Liver (tissue), 8 donors: ENCODE measurements at regions not wholly inside any gene's neighbourhood (a gene's known extent, or its start where the extent isn't known, plus 50 kb on each side); places are given as distances from the start of the nearest gene placed in this dataset.

Experiments used
- DNase-seq: peaks from one replicate; pipeline ENCODE4 v3.0.0-alpha.2; 2017; ENCODE audit warnings: low spot score
- H3K27ac ChIP-seq, 2 donors: one replicate each; pipeline ENCODE4 v1.7.0; 2013; ENCODE audit warnings: inconsistent platforms in 2 of 2, low read length in 2 of 2, control low read depth in 1 of 2, low read depth in 1 of 2, mild to moderate bottlenecking in 1 of 2
- H3K27me3 ChIP-seq, 4 donors: one replicate each; pipeline versions ENCODE4 v1.6.1 to v1.7.0; 2013; ENCODE audit warnings: low read length in 3 of 4, inconsistent platforms in 1 of 4, mild to moderate bottlenecking in 1 of 4, moderate library complexity in 1 of 4; ENCODE audit not compliant: control insufficient read depth in 4 of 4, insufficient read depth in 4 of 4
- H3K36me3 ChIP-seq, 4 donors: one replicate each; pipeline versions ENCODE4 v1.6.1 to v1.7.0; 2013; ENCODE audit warnings: low read length in 3 of 4, mild to moderate bottlenecking in 3 of 4, low read depth in 1 of 4, moderate library complexity in 1 of 4; ENCODE audit not compliant: control insufficient read depth in 4 of 4, insufficient read depth in 3 of 4
- H3K4me1 ChIP-seq, 4 donors: one replicate each; pipeline versions ENCODE4 v1.6.1 to v1.7.0; 2013; ENCODE audit warnings: low read length in 3 of 4, mild to moderate bottlenecking in 3 of 4, moderate library complexity in 1 of 4; ENCODE audit not compliant: control insufficient read depth in 4 of 4, insufficient read depth in 4 of 4
- H3K4me3 ChIP-seq, 3 donors: one replicate each; pipeline versions ENCODE4 v1.6.1 to v1.7.0; 2013; ENCODE audit warnings: low read length in 3 of 3, control low read depth in 1 of 3, low read depth in 1 of 3, mild to moderate bottlenecking in 1 of 3
- H3K9ac ChIP-seq, 2 donors: one replicate each; pipeline ENCODE4 v1.7.0; 2013; ENCODE audit warnings: low read length in 2 of 2, mild to moderate bottlenecking in 2 of 2, moderate library complexity in 2 of 2, control low read depth in 1 of 2, low read depth in 1 of 2
- H3K9me3 ChIP-seq, 4 donors: one replicate each; pipeline versions ENCODE4 v1.6.1 to v1.7.0; 2013; ENCODE audit warnings: low read length in 3 of 4; ENCODE audit not compliant: control insufficient read depth in 4 of 4
- EGR1 ChIP-seq, 2 donors: IDR thresholded peaks; 2 replicates each; pipeline ENCODE4 v1.6.1; 2016 to 2018; ENCODE audit warnings: antibody characterized with exemption in 2 of 2, low read depth in 2 of 2
- FOXA1 ChIP-seq: IDR thresholded peaks from 2 replicates; pipeline ENCODE4 v1.6.1; 2016; ENCODE audit warnings: antibody characterized with exemption
- FOXA2 ChIP-seq: IDR thresholded peaks from 2 replicates; pipeline ENCODE4 v1.6.1; 2016; ENCODE audit warnings: antibody characterized with exemption
- GABPA ChIP-seq, 2 donors: IDR thresholded peaks in 1 of 2; conservative IDR thresholded peaks in 1 of 2; 2 replicates each; pipeline ENCODE4 v1.6.1; 2016; ENCODE audit warnings: antibody characterized with exemption in 2 of 2, mild to moderate bottlenecking in 1 of 2, moderate library complexity in 1 of 2
- HNF4A ChIP-seq, 2 donors: conservative IDR thresholded peaks; 2 replicates each; pipeline ENCODE4 v1.6.1; 2016; ENCODE audit warnings: antibody characterized with exemption in 2 of 2, mild to moderate bottlenecking in 2 of 2
- HNF4G ChIP-seq: IDR thresholded peaks from 2 replicates; pipeline ENCODE4 v1.6.1; 2016; ENCODE audit warnings: antibody characterized with exemption
- JUND ChIP-seq, 2 donors: IDR thresholded peaks; 2 replicates each; pipeline ENCODE4 v1.6.1; 2016; ENCODE audit warnings: antibody characterized with exemption in 2 of 2
- NR2F2 ChIP-seq: IDR thresholded peaks from 2 replicates; pipeline ENCODE4 v1.6.1; 2016; ENCODE audit warnings: antibody characterized with exemption
- RAD21 ChIP-seq, 2 donors: IDR thresholded peaks; 2 replicates each; pipeline ENCODE4 v1.6.1; 2016; ENCODE audit warnings: antibody characterized with exemption in 2 of 2, mild to moderate bottlenecking in 2 of 2
- RXRA ChIP-seq, 2 donors: IDR thresholded peaks; 2 replicates each; pipeline ENCODE4 v1.6.1; 2017 to 2018; ENCODE audit warnings: antibody characterized with exemption in 2 of 2, mild to moderate bottlenecking in 1 of 2
- SP1 ChIP-seq: IDR thresholded peaks from 2 replicates; pipeline ENCODE4 v1.6.1; 2018; ENCODE audit warnings: antibody characterized with exemption, mild to moderate bottlenecking
- TAF1 ChIP-seq: conservative IDR thresholded peaks from 2 replicates; pipeline ENCODE4 v1.6.1; 2016; ENCODE audit warnings: antibody characterized with exemption, mild to moderate bottlenecking
- YY1 ChIP-seq: IDR thresholded peaks from 2 replicates; pipeline ENCODE4 v1.6.1; 2016; ENCODE audit warnings: antibody characterized with exemption, mild to moderate bottlenecking
- WGBS: extraction: QIAGEN DNeasy Blood & Tissue Kit; methylation state at CpG from one replicate; pipeline ENCODE4 v1.1.7; 2013; 5-methylcytosine and 5-hydroxymethylcytosine counted together
- TF ChIP-seq, protein P1 (sequence below): IDR thresholded peaks from 2 replicates; pipeline ENCODE4 v1.6.1; 2016; ENCODE audit warnings: antibody characterized with exemption
- TF ChIP-seq, protein P2 (sequence below): IDR thresholded peaks from 2 replicates; pipeline ENCODE4 v1.6.1; 2016; ENCODE audit warnings: antibody characterized with exemption, mild to moderate bottlenecking
- TF ChIP-seq, protein P3 (sequence below): fragments of 150-350 bp; IDR thresholded peaks from 2 replicates; pipeline ENCODE4 v1.5.1; 2017; ENCODE audit warnings: improper control_type of control experiment, low read depth, low read length; ENCODE audit not compliant: missing input control
- TF ChIP-seq, protein P4 (sequence below): IDR thresholded peaks from 2 replicates; pipeline ENCODE4 v1.6.1; 2016; ENCODE audit warnings: antibody characterized with exemption
- TF ChIP-seq, protein P5 (sequence below): IDR thresholded peaks from 2 replicates; pipeline ENCODE4 v1.6.1; 2016; ENCODE audit warnings: antibody characterized with exemption
- donor health status: healthy.
- donor health status: healthy.
- donor health status: healthy.
- donor health status: healthy.
- donor health status: healthy.

DNA sequence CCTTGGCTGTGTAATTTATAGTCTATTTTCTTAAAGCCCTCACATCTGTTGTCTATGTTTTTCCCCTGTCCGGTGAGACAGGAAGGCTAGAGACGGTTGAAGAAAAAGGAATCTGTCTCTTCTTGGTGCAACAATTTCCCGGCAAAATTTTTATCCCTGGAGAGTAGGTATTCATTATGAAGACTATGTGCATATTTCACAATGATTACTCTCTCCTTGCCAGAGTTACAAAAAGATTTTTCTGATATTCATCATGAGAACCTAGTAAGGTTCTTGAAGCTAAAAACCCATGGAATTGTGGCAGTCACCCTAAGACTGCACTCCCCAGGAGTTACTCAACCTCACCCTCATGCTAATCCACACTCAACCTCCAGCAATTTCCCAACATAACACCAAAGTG lies 55.0 kb upstream of the GHITM start:
- Histone ChIP-seq H3K4me1 (no peaks in the 10 kb centered on the region), H3K4me3 (no peak overlapping the region), H3K27me3 (no peaks in the 10 kb centered on the region), H3K36me3 (no peaks in the 10 kb centered on the region), H3K9me3 (peaks cover 0 to 3% (median 1%) of the 10 kb centered on the region in 4 donors), H3K27ac (no peak overlapping the region), H3K9ac (no peak overlapping the region)
- WGBS: 68% methylated on average over 3 of the region's 3 CpGs
- no peak for TF ChIP-seq RAD21 (IDR thresholded peaks at IDR 0.05)
- TF ChIP-seq HNF4A (conservative IDR thresholded peaks at IDR 0.05): no peak
- no peak for TF ChIP-seq SP1
- no peak for TF ChIP-seq RXRA (IDR thresholded peaks at IDR 0.05)
- no peak for TF ChIP-seq NR2F2
- no peak for DNase-seq

DNA sequence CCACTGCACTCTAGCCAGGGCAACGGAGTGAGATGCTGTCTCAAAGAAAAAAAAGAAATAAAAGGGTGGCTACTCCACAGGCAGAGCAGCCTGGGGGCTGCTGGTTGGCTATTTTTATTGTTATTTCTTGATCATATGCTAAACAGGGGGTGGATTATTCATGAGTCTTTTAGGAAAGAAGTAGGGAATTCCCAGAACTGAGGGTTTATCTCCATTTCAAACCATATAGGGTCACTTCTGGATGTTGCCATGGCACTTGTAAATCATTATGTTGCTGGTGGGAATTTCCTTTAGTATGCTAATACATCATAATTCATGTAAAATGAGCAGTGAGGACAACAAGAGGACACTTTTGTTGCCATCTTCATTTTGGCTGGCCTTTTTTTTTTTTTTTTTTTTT lies 52.1 kb upstream of the GHITM start:
- Histone ChIP-seq H3K27ac (no peak overlapping the region), H3K9ac (no peak overlapping the region), H3K36me3 (no peaks in the 10 kb centered on the region), H3K4me1 (no peaks in the 10 kb centered on the region), H3K9me3 (peaks cover 0 to 3% (median 1%) of the 10 kb centered on the region in 4 donors), H3K4me3 (no peak overlapping the region), H3K27me3 (no peaks in the 10 kb centered on the region)
- no peak for TF ChIP-seq SP1
- 94% methylated on average over 1 of the region's 1 CpG for WGBS
- no peak for DNase-seq

DNA sequence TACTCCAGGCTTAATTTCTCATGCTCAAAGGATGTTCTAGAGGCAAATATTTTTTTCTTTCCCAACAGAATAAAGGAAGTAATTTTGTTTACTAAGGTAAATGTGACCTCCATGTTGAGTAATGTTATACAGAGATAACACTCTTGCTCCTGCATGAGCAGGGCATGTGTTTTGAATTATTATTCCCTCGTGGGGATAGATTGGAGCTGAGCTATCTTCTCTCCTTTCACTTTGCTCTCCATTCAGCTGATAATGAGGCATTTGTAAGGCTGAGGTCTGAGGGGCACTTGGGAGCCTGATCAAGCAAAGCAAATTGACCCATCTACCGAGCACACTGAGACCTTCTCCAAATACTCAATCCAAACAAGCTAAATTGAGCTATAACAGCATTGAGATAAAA lies 50.7 kb upstream of the GHITM start:
- no peak overlapping the region for H3K27ac ChIP-seq
- no peaks in the 10 kb centered on the region for H3K27me3 ChIP-seq
- no peak overlapping the region for H3K4me3 ChIP-seq
- peaks cover 0 to 3% (median 1%) of the 10 kb centered on the region in 4 donors for H3K9me3 ChIP-seq
- H3K9ac ChIP-seq: no peak overlapping the region
- TF ChIP-seq HNF4G (no peak), RAD21 (IDR thresholded peaks at IDR 0.05) (no peak), YY1 (no peak), NR2F2 (no peak), FOXA1 (no peak), EGR1 (IDR thresholded peaks at IDR 0.05; ENCODE audit: low read depth in 2 of 2) (no peak), SP1 (no peak), RXRA (IDR thresholded peaks at IDR 0.05) (no peak), JUND (IDR thresholded peaks at IDR 0.05) (no peak), FOXA2 (no peak), GABPA (IDR thresholded peaks at IDR 0.05 in 1 of 2, conservative IDR thresholded peaks at IDR 0.05 in 1 of 2) (no peak), TAF1 (no peak), HNF4A (conservative IDR thresholded peaks at IDR 0.05) (no peak)
- TF ChIP-seq, protein P1, sequence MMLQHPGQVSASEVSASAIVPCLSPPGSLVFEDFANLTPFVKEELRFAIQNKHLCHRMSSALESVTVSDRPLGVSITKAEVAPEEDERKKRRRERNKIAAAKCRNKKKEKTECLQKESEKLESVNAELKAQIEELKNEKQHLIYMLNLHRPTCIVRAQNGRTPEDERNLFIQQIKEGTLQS: no peak
- TF ChIP-seq, protein P2, sequence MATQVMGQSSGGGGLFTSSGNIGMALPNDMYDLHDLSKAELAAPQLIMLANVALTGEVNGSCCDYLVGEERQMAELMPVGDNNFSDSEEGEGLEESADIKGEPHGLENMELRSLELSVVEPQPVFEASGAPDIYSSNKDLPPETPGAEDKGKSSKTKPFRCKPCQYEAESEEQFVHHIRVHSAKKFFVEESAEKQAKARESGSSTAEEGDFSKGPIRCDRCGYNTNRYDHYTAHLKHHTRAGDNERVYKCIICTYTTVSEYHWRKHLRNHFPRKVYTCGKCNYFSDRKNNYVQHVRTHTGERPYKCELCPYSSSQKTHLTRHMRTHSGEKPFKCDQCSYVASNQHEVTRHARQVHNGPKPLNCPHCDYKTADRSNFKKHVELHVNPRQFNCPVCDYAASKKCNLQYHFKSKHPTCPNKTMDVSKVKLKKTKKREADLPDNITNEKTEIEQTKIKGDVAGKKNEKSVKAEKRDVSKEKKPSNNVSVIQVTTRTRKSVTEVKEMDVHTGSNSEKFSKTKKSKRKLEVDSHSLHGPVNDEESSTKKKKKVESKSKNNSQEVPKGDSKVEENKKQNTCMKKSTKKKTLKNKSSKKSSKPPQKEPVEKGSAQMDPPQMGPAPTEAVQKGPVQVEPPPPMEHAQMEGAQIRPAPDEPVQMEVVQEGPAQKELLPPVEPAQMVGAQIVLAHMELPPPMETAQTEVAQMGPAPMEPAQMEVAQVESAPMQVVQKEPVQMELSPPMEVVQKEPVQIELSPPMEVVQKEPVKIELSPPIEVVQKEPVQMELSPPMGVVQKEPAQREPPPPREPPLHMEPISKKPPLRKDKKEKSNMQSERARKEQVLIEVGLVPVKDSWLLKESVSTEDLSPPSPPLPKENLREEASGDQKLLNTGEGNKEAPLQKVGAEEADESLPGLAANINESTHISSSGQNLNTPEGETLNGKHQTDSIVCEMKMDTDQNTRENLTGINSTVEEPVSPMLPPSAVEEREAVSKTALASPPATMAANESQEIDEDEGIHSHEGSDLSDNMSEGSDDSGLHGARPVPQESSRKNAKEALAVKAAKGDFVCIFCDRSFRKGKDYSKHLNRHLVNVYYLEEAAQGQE: no peak
- TF ChIP-seq, protein P3, sequence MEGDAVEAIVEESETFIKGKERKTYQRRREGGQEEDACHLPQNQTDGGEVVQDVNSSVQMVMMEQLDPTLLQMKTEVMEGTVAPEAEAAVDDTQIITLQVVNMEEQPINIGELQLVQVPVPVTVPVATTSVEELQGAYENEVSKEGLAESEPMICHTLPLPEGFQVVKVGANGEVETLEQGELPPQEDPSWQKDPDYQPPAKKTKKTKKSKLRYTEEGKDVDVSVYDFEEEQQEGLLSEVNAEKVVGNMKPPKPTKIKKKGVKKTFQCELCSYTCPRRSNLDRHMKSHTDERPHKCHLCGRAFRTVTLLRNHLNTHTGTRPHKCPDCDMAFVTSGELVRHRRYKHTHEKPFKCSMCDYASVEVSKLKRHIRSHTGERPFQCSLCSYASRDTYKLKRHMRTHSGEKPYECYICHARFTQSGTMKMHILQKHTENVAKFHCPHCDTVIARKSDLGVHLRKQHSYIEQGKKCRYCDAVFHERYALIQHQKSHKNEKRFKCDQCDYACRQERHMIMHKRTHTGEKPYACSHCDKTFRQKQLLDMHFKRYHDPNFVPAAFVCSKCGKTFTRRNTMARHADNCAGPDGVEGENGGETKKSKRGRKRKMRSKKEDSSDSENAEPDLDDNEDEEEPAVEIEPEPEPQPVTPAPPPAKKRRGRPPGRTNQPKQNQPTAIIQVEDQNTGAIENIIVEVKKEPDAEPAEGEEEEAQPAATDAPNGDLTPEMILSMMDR: no peak
- TF ChIP-seq, protein P4, sequence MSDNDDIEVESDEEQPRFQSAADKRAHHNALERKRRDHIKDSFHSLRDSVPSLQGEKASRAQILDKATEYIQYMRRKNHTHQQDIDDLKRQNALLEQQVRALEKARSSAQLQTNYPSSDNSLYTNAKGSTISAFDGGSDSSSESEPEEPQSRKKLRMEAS: no peak
- TF ChIP-seq, protein P5, sequence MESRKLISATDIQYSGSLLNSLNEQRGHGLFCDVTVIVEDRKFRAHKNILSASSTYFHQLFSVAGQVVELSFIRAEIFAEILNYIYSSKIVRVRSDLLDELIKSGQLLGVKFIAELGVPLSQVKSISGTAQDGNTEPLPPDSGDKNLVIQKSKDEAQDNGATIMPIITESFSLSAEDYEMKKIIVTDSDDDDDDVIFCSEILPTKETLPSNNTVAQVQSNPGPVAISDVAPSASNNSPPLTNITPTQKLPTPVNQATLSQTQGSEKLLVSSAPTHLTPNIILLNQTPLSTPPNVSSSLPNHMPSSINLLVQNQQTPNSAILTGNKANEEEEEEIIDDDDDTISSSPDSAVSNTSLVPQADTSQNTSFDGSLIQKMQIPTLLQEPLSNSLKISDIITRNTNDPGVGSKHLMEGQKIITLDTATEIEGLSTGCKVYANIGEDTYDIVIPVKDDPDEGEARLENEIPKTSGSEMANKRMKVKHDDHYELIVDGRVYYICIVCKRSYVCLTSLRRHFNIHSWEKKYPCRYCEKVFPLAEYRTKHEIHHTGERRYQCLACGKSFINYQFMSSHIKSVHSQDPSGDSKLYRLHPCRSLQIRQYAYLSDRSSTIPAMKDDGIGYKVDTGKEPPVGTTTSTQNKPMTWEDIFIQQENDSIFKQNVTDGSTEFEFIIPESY: no peak
- H3K36me3 ChIP-seq: no peaks in the 10 kb centered on the region
- DNase-seq: no peak
- 13% methylated on average over 2 of the region's 2 CpGs for WGBS
- H3K4me1 ChIP-seq: no peaks in the 10 kb centered on the region
